Head of caudate nucleus (tissue), 42 donors: ENCODE measurements at regions not wholly inside any gene's neighbourhood (a gene's known extent, or its start where the extent isn't known, plus 50 kb on each side); places are given as distances from the start of the nearest gene placed in this dataset.
A peak's percentile ranks its signal among the peaks of the same experiment; 100 is the strongest.

Experiments used
- DNase-seq, 42 donors: peaks; one replicate each; pipeline versions ENCODE4 v3.0.0 to v3.0.0-alpha.2; 2020 to 2021; ENCODE audit warnings: mixed read lengths in 7 of 42
- intact Hi-C: fragments of 100-400 bp; cut with DNase I; formaldehyde crosslinking; loops from one replicate; pipeline ENCODE4 v1.15.0; 2022

DNA sequence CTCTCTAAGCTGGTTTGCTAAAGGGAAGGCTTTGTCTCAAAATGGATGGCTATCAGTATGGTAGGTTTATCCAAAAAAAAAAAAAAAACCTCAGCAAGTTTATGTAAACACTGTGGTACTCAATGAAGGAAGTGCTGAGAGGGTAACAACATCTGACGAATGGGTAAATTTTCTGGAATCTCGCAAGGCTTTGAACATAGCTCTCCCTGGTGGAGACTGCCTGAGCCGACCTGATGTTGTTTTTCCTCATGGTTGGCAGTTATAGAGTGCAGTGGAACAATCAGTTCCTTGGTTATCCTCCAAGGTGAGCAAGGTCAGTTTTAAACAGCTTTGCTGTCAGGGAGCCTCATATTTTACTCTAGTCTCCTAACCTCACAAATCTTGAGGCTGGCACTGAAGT is 94.6 kb downstream of the ZPLD1 start:
- DNase-seq = no peak
- intact Hi-C loops = no loop called here

DNA sequence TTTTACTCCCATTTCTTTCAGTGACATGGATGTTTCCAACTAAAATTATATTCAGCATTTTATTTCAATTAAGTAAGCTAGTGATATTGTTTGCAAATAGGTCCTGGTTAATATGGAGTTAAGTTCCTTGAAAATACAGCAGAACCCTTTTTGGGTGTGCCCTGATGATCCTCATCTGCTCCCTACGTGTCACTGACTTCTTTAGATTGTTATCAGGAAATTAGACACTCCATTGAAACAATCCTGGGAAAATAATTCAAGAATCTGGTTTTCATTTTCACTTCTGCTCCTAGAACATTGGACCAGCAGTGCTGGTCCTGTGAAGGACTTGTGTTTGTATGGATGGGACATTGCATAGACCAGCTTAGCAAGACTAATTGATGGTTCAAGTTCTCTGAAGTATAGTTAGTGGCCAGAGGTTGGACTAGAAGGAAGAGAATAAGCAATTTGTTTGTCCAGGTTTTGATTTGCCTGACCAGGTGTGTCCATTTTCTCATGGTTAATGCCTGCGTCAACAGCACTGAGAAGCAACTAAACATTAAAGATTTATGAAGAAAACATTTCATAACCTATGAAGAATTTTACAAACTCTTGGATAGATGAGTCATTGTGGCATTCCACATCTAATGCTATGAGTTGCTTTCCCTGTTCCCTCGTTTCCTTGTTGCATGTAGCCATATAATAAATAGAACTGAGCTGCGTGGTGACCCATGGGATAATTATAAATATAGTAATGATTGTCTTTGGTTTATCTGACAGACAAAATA is 95.8 kb downstream of the ZPLD1 start:
- DNase-seq = no peak
- intact Hi-C loops = loop anchor here (10.0 kb wide), 1 partner anchor 726 kb away; no protein-coding TSS in a partner anchor

DNA sequence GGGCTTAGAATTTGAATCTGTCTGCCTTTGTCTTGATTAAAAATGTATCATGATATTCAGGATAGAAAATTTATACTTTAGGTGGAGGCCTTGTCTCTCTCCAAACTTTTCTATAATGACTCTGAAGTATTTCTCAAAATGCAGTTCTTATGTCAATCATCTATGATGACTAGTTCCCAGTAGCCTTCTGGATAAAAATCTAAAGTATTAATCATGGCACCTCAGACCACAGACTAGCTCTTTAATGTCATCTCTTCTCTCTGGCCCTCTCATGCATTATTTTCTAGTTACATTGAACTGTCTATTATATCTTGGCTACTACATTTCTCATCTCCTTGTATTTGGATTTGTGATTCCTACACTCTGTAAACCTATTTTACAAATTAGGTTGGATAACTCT is 96.9 kb downstream of the ZPLD1 start:
- intact Hi-C loops = loop anchor here (10.0 kb wide), 1 partner anchor 727 kb away; no protein-coding TSS in a partner anchor
- no peak for DNase-seq

DNA sequence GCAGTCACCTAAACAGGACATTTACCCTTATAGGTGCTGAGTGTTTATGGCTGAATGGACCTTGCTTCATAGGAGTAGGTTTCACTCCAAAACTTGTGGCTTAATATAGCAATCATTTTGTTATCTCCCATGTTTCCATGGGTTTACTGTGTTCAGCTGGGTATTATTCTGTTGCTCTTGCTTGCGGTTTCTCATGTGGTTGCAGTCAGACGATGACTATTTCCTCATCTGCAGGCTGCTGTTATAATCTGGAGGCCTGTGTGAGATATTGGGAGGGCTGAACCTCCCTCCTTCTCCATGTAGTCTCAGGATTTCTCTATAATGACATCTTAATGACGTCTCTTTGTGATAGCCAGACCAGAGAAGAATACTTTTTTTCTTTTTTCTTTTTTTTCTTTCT is 98.1 kb downstream of the ZPLD1 start:
- DNase-seq = no peak
- intact Hi-C loops = loop anchor here (10.0 kb wide), 1 partner anchor 728 kb away; no protein-coding TSS in a partner anchor

DNA sequence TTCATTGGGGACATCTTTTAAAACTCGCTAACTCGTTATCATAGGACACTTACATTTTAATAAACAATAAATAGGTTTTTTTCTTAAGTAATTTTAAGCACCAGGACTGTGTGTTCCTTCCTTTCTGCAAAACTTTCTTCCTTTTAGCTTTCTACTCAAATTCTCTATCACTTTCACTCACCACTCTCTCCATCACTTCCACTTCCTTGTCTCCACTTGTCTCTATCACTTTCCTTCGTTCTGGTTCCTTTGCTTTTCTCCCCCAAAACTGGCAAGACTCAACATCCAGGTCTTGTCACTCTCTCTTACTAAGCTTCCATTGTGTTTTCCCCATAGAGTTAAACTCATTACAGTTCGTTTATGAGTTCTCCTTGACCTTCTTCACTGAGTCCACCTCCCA is 99.0 kb downstream of the ZPLD1 start:
- intact Hi-C loops = loop anchor here (10.0 kb wide), 1 partner anchor 729 kb away; no protein-coding TSS in a partner anchor
- DNase-seq = no peak

DNA sequence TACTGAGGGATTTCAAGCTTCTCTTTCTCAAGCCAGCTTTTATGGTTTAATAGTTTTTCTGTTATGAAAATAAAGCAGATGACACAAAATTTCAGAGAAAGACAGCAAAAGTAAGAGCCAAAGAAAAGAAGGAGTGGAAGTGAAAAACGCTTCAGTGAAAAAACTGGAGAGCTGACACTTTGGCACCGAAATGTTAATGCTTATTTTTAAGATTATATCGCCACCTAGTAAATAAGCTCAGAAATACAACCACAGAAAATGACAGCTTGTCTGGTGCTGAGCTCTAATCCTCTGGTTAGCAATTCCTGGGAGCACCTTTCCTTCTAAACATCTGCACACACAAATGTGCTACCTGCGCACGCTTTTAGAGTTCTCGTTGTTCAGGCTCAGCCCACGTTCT is 101.6 kb downstream of the ZPLD1 start:
- intact Hi-C loops = loop anchor here (5.0 to 10.0 kb wide), 2 partner anchors 309 to 732 kb away; no protein-coding TSS in a partner anchor
- peak in 18 of 42 donors; percentile 2 to 41 (median 8) for DNase-seq

DNA sequence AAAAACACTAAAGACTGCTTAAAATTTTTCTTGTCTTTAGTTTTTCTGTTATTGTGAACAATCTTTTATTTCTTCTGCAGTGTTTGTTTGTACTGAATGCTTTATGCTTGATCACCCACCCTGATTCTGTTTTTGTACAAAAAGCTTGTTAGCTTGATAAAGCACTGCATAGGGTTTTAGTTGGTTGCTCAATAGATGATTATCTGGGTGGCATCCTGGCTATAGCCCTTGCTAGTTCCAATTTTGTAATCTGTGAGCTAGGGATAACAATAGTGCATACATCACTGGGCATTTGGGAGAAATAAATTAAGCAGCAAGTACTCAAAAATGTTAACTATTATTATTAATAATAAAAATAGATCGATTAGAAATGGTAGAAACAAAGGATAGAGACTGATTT is 102.3 kb downstream of the ZPLD1 start:
- intact Hi-C loops = loop anchor here (5.0 to 10.0 kb wide), 2 partner anchors 310 to 732 kb away; no protein-coding TSS in a partner anchor
- no peak for DNase-seq

DNA sequence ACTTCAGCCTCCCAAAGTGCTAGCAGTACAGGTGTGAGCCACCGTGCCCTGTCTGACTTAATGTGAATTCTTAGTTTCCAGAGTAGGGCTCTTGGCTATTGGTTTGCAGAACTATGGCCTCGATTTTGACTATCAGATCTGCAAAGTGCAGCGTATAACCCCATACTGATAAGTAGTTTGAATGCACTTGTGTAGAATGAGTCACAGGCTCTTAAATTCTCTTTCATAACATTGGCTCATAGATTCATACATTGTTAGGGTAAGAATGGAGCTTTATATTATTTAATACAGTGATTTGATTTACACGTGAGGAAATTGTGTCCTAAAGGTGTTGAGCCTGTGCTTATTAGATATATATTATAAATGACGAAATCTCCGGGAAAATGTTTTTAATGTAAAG is 109.9 kb downstream of the ZPLD1 start:
- DNase-seq = no peak
- intact Hi-C loops = no loop called here

DNA sequence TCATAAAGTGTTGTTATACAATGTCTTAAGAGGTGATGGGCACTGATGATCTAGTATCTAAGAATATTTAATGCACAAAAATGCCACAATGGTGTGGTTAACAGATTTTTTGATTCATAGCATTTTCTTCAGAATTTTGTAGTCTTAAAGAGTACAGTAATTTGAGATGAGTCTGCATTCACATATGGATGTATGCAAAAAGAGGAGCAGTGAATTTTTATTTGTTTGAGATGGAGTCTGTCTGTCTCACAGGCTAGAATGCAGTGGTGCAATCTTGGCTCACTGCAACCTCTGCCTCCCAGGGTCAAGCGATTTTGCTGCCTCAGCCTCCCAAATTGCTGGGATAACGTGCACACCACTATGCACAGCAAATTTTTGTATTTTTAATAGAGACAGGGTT is 110.5 kb downstream of the ZPLD1 start:
- no peak for DNase-seq
- intact Hi-C loops = no loop called here

DNA sequence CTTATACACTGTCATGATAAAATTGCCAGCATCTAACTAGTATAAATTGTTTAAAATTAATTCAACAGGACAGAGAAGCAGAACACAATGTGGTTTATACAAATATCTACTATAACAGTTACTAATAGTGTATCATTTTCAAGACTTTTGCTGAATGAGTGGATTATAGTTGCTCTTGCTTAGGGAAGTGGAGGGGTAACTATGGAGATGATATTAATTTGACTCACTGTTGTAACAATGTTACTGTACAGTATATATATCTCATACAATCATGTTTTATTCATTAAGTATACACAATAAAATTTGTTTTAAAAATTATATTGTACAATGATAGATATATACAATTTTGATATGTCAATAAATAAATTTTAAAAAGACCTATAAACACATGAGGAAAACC is 119.1 kb downstream of the ZPLD1 start:
- no peak for DNase-seq
- intact Hi-C loops = no loop called here

DNA sequence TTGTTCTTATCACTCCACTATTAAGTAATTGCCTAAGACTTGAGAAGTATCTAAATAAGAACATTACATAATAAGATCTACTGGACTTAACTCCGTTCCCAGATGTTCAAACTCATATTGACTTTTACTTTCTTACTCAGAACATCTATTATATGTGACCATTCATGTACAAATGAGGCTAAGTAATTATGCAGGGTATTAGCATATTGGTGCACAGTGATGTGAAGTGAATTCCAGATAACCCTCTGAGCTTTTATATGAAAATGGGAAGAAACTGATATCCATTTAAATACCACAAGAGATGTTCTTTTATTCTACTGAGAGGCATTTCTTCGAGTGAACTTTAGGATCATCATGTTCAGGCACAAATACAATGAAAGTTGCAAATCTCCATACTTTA is 135.7 kb downstream of the ZPLD1 start:
- DNase-seq = no peak
- intact Hi-C loops = no loop called here

DNA sequence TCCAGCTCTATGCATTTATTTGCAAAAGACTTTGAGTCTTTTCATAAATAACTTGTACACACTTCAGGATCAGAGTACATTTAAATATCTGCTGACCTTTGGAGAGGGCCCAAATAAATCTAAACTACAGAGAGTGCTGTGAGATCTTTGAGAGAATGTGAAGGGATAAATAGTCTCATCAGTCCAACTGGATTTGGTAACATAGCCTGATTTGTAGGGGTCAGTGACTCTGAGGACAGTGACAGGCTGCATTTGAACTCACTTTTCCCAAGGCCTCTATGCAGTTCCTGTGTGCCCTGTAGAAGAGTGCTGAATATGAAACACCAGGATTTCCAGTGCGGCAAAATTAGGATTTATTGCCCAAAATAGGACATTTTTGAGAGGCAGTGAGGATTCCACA is 136.2 kb downstream of the ZPLD1 start:
- intact Hi-C loops = no loop called here
- no peak for DNase-seq

DNA sequence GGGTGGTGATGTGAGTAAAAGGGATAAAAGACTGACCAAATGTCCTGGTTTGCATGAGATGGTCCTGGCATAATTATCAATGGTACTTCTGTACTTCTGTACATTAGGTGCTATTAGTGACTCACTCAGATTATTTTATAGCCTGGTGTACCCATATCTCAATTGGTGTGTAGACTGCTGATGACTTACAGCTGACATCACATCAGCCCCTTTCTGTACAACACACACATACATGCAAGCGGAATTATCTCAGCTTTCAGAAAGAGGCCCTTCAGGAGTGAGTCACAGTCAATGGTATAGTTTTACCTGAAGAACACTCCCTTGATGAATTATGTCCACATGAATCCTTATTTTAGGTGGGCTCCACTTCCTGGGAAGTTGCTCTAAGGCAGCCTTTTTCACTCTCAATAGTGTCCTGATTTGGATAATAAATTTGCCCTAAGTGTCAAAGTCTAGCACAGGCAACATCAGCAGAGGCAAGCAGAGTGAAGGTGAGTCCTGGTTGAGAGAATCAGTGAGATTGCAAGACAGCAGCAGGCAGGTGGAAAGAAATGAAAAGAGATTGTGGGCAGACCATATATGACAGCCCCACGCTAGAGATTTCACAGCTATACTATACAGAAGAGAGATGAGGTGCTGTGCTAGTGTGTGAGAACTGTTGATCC is 137.0 kb downstream of the ZPLD1 start:
- no peak for DNase-seq
- intact Hi-C loops = no loop called here

DNA sequence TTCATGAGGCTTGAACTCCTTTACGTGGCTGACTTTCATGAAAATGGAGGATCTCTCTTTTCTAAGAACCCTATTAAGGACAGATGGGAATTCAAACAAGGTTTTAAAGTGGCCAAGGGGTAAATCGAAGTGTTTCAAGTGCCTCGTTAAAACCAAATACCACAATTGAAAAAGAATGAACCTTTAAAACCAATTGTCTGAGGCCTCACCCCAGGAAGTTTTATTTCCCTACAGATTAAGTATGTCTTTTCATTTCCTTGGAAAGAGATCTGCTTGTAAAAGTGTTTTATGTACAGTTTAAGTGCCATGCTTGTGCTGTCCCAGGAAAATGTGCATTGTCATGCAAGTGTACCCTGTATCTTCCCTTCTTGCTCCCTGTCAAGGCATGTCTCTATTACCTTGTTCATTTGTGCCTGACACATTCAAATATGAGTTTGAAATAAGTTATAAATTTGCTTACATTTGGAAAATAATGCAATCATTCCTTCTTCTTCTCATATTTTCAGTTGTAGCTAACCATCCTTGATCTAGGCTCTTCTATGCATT is 138.7 kb downstream of the ZPLD1 start:
- no peak for DNase-seq
- intact Hi-C loops = no loop called here

DNA sequence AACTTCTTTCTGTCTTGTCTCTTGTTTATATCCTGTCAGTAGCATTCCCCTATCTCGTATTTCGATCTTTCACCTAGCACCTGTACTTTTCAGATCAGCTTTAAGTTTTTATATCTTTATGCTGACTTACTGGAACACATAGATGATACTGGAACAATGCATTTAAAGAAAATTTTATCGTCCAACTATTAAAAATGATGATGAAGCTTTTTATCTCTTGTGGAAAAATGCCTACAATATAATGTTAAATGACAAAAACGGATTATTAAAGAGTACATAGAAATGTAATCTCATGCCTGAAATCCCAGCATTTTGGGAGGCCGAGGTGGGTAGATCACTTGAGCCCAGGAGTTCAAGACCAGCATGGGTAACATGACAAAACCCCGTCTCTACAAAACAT is 139.5 kb downstream of the ZPLD1 start:
- intact Hi-C loops = no loop called here
- no peak for DNase-seq

DNA sequence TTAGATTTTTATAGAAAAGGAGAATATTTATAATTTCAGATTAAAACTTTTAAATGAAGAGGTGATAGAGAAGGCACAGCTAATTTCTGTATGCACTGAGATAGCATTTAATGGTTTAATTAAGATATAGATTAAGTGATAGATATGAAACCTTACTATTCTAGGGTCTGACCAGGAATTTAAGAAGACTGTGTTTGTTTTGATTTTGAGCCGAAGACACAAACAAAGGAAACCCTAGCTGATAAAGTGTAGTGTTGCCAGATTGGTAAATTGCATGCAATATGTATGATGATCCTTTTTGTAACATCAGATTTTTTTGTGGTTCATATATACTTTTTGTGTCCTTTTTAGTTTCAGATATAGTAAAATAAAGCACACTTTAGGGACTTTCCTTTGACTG is 141.8 kb downstream of the ZPLD1 start:
- intact Hi-C loops = no loop called here
- no peak for DNase-seq

DNA sequence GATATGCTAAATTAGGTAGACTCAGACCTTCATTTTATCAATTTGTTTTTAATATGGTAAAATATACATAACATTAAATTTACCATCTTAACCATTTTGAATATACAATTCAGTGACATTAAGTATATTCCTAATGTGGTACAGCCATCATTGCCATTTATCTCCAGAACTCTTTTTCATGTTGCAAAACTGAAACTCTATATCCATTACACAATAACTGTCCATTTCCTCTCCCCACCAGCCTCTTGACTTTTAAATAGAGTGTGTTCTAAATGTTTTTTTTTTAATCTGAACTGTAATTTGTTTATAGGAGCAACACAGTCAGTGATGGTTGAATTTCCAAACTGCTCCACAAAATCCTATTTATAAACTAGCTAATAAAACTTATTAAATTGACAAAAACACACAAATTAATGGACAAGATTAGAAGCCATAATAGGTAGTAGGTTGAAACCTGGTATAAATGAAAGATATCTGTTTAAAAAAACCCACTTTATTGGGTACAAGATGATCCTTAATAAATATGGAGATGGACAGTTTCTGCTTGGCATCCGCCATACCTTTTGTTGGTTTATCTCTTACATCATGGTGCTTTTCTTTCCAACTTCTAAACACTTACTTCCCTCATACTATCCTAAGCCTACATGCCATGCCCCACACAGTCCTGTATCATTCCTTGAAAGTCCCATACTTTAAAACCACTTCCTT is 142.4 kb downstream of the ZPLD1 start:
- DNase-seq = no peak
- intact Hi-C loops = no loop called here

DNA sequence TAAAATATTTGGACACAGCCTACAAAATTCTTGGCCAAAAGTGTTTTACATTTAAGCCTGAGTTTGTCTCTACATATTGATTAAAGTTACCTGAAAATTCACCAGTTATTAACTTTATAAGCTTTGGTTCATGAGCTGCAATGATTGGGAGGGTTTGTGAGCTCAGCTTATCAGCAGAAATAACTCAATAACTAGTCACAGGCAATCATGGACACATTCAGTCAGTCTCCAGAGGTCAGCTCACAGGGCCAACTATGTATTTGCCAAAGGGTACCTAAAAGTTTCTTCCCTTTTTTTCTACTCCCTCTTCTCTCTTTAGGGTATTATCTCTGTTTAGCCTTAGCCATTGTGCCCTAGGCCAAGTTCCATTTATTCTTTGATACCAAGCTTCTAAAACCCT is 145.9 kb downstream of the ZPLD1 start:
- intact Hi-C loops = no loop called here
- no peak for DNase-seq

DNA sequence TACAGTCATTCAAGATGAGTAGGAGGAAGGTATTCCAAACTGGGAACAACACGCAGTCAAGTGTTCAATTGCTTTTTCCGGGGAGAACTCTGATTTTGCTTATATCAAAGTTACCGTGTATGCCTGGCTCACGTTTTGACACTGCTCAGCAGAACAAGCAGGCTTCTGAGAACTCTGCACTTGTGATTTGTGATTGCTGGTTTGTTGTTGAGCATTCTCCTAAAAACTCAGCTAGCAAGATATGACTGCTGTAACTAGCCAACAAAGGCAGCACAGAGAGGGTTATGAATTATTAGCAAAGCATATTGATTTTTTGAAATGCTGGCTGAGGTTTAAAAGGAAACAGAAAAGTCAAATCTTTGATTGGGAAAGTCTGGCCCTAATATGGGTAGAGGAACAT is 151.7 kb downstream of the ZPLD1 start:
- intact Hi-C loops = no loop called here
- no peak for DNase-seq
